ENCODE measurements at regions not wholly inside any gene's neighbourhood (a gene's known extent, or its start where the extent isn't known, plus 50 kb on each side); places are given as distances from the start of the nearest gene placed in this dataset.

DNA sequence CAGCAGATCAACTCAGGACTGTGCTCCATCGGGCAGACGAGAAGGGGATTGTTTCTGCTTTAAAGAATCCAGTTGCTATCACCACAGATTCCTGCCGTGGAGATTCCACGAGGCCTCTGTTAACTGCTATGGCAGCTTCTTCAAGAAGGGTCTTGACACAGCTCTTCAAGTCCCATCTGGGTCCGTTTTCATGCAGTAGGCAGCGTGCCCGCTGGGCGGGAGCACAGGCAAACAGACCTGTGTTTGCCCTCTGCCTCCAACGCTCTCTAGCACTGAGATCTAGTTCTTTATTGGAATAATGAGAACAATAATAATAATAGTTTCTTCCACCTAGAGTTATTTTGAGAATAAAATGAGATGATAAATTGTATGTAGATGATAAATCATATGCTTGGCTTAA, 127.2 kb upstream of the SP8 start:
- intact Hi-C loops (cut with micrococcal nuclease; ENCODE audit: unreplicated experiment), result no loop called here
- Histone ChIP-seq H3K36me3 (ENCODE audit: control insufficient read depth in 2 of 2, insufficient read depth in 2 of 2, low read length in 1 of 2) (no peaks in the 10 kb centered on the region), H3K27me3 (replicated peaks in 1 of 2; ENCODE audit: control insufficient read depth in 2 of 2, insufficient read depth in 2 of 2, low read length in 1 of 2) (no peaks in the 10 kb centered on the region; a peak in 2 of 4 replicates), H3K4me1 (ENCODE audit: control insufficient read depth, insufficient read depth, low read length) (no peaks in the 10 kb centered on the region), H3K9ac (ENCODE audit: control insufficient read depth, insufficient read depth, low read length) (no peak overlapping the region), H3K79me2 (ENCODE audit: control insufficient read depth, insufficient read depth, low read length) (no peaks in the 10 kb centered on the region), H3K4me3 (no peak overlapping the region), H4K20me1 (ENCODE audit: control insufficient read depth, insufficient read depth) (no peaks in the 10 kb centered on the region), H2AFZ (ENCODE audit: control insufficient read depth, low read depth, low read length) (no peak overlapping the region), H3K27ac (ENCODE audit: control insufficient read depth, insufficient read depth) (no peak overlapping the region), H3K9me3 (replicated peaks; ENCODE audit: control insufficient read depth, insufficient read depth, low read length) (no peaks in the 10 kb centered on the region), H3K4me2 (ENCODE audit: control insufficient read depth, insufficient read depth) (no peak overlapping the region)
- RAD21 ChIA-PET (ENCODE audit: unreplicated experiment), result no interaction called here
- DNase-seq (ENCODE audit: low read depth, low spot score) (no peak), ATAC-seq (no peak), FAIRE-seq (no peak)
- in situ Hi-C loops (cut with MboI), result no loop called here
- WGBS (ENCODE audit: insufficient coverage, insufficient replicate concordance, low lambda C conversion rate, missing lambda C conversion rate), result 21% methylated on average over 9 of the region's 9 CpGs
- BruUV-seq (replicated peaks), result no TSS peak
- POLR2A ChIA-PET, result no interaction called here
- SMC1A ChIA-PET (ENCODE audit: uncharacterized antibody, unreplicated experiment), result no interaction called here
- CTCF ChIA-PET, result no interaction called here
- TF ChIP-seq CBX3 (IDR thresholded peaks at IDR 0.05; ENCODE audit: borderline replicate concordance, low read depth) (no peak), JUND (IDR thresholded peaks at IDR 0.05; ENCODE audit: low read depth, low read length) (no peak), ZNF217 (IDR thresholded peaks at IDR 0.05) (no peak), NR2C2 (IDR thresholded peaks at IDR 0.05; ENCODE audit: borderline replicate concordance, control insufficient read depth, insufficient read length, low read depth) (no peak), SIX5 (IDR thresholded peaks at IDR 0.05; ENCODE audit: low read depth, low read length, severe bottlenecking) (no peak), STAT1 (conservative IDR thresholded peaks at IDR 0.05) (no peak), SP1 (IDR thresholded peaks at IDR 0.05; ENCODE audit: low read depth, low read length) (no peak), ETV6 (conservative IDR thresholded peaks at IDR 0.05 in 1 of 2, IDR thresholded peaks at IDR 0.05 in 1 of 2; ENCODE audit: borderline replicate concordance in 1 of 2, low read depth in 1 of 2) (no peak), BRCA1 (IDR thresholded peaks at IDR 0.05; ENCODE audit: low read depth, low read length) (no peak), BCL11A (IDR thresholded peaks at IDR 0.05; ENCODE audit: low read depth, low read length) (no peak), FOS (IDR thresholded peaks at IDR 0.05; ENCODE audit: borderline replicate concordance, extremely low read depth, insufficient read length) (no peak)
- TF ChIP-seq, protein P1, sequence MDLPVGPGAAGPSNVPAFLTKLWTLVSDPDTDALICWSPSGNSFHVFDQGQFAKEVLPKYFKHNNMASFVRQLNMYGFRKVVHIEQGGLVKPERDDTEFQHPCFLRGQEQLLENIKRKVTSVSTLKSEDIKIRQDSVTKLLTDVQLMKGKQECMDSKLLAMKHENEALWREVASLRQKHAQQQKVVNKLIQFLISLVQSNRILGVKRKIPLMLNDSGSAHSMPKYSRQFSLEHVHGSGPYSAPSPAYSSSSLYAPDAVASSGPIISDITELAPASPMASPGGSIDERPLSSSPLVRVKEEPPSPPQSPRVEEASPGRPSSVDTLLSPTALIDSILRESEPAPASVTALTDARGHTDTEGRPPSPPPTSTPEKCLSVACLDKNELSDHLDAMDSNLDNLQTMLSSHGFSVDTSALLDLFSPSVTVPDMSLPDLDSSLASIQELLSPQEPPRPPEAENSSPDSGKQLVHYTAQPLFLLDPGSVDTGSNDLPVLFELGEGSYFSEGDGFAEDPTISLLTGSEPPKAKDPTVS (IDR thresholded peaks at IDR 0.05; ENCODE audit: low read depth, low read length), result no peak
- TF ChIP-seq, protein P2, sequence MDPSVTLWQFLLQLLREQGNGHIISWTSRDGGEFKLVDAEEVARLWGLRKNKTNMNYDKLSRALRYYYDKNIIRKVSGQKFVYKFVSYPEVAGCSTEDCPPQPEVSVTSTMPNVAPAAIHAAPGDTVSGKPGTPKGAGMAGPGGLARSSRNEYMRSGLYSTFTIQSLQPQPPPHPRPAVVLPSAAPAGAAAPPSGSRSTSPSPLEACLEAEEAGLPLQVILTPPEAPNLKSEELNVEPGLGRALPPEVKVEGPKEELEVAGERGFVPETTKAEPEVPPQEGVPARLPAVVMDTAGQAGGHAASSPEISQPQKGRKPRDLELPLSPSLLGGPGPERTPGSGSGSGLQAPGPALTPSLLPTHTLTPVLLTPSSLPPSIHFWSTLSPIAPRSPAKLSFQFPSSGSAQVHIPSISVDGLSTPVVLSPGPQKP (IDR thresholded peaks at IDR 0.05; ENCODE audit: low read depth, low read length), result no peak
- TF ChIP-seq, protein P3, sequence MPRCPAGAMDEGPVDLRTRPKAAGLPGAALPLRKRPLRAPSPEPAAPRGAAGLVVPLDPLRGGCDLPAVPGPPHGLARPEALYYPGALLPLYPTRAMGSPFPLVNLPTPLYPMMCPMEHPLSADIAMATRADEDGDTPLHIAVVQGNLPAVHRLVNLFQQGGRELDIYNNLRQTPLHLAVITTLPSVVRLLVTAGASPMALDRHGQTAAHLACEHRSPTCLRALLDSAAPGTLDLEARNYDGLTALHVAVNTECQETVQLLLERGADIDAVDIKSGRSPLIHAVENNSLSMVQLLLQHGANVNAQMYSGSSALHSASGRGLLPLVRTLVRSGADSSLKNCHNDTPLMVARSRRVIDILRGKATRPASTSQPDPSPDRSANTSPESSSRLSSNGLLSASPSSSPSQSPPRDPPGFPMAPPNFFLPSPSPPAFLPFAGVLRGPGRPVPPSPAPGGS (IDR thresholded peaks at IDR 0.05; ENCODE audit: borderline replicate concordance, insufficient read depth, low read depth, low read length, poor library complexity, severe bottlenecking), result no peak
- TF ChIP-seq, protein P4, sequence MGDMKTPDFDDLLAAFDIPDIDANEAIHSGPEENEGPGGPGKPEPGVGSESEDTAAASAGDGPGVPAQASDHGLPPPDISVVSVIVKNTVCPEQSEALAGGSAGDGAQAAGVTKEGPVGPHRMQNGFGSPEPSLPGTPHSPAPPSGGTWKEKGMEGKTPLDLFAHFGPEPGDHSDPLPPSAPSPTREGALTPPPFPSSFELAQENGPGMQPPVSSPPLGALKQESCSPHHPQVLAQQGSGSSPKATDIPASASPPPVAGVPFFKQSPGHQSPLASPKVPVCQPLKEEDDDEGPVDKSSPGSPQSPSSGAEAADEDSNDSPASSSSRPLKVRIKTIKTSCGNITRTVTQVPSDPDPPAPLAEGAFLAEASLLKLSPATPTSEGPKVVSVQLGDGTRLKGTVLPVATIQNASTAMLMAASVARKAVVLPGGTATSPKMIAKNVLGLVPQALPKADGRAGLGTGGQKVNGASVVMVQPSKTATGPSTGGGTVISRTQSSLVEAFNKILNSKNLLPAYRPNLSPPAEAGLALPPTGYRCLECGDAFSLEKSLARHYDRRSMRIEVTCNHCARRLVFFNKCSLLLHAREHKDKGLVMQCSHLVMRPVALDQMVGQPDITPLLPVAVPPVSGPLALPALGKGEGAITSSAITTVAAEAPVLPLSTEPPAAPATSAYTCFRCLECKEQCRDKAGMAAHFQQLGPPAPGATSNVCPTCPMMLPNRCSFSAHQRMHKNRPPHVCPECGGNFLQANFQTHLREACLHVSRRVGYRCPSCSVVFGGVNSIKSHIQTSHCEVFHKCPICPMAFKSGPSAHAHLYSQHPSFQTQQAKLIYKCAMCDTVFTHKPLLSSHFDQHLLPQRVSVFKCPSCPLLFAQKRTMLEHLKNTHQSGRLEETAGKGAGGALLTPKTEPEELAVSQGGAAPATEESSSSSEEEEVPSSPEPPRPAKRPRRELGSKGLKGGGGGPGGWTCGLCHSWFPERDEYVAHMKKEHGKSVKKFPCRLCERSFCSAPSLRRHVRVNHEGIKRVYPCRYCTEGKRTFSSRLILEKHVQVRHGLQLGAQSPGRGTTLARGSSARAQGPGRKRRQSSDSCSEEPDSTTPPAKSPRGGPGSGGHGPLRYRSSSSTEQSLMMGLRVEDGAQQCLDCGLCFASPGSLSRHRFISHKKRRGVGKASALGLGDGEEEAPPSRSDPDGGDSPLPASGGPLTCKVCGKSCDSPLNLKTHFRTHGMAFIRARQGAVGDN (IDR thresholded peaks at IDR 0.05), result no peak
- TF ChIP-seq, protein P5, sequence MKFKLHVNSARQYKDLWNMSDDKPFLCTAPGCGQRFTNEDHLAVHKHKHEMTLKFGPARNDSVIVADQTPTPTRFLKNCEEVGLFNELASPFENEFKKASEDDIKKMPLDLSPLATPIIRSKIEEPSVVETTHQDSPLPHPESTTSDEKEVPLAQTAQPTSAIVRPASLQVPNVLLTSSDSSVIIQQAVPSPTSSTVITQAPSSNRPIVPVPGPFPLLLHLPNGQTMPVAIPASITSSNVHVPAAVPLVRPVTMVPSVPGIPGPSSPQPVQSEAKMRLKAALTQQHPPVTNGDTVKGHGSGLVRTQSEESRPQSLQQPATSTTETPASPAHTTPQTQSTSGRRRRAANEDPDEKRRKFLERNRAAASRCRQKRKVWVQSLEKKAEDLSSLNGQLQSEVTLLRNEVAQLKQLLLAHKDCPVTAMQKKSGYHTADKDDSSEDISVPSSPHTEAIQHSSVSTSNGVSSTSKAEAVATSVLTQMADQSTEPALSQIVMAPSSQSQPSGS (IDR thresholded peaks at IDR 0.05; ENCODE audit: low read length), result no peak
